ENCODE measurements at regions not wholly inside any gene's neighbourhood (a gene's known extent, or its start where the extent isn't known, plus 50 kb on each side); places are given as distances from the start of the nearest gene placed in this dataset.
"Not testable (repeated sequence)": the region's sequence is repeated elsewhere in the genome, so short reads cannot be mapped to it uniquely, and the experiment has no call there.

DNA sequence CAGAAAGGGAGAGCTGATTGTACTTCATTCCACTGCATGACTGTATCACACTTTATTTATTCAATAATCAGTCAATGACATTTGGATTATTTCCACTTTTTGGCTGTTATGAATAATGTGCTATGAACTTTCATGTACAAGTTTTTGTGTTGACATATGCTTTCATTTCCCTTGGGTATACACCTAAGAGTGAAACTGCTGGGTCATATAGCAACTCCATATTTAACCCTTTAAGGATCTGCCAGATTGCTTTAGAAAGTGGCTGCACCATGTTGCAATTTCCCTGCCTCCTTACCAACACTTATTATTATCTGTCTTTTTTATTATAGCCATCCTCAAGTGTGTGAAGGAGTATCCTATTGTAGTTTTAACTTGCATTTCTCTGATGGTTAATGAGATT, 108.8 kb upstream of the KCNK1 start:
- Mint-ChIP-seq H3K27me3 (ENCODE audit: unreplicated experiment) (no peaks in the 10 kb centered on the region), H3K4me3 (ENCODE audit: unreplicated experiment) (no peak overlapping the region), H3K36me3 (ENCODE audit: unreplicated experiment) (no peaks in the 10 kb centered on the region), H3K27ac (ENCODE audit: unreplicated experiment) (no peak overlapping the region), H3K4me1 (ENCODE audit: low read depth, unreplicated experiment) (peaks cover 3% of the 10 kb centered on the region), H3K9me3 (ENCODE audit: unreplicated experiment) (no peaks in the 10 kb centered on the region)
- no peak for DNase-seq
- TF ChIP-seq, protein P1, sequence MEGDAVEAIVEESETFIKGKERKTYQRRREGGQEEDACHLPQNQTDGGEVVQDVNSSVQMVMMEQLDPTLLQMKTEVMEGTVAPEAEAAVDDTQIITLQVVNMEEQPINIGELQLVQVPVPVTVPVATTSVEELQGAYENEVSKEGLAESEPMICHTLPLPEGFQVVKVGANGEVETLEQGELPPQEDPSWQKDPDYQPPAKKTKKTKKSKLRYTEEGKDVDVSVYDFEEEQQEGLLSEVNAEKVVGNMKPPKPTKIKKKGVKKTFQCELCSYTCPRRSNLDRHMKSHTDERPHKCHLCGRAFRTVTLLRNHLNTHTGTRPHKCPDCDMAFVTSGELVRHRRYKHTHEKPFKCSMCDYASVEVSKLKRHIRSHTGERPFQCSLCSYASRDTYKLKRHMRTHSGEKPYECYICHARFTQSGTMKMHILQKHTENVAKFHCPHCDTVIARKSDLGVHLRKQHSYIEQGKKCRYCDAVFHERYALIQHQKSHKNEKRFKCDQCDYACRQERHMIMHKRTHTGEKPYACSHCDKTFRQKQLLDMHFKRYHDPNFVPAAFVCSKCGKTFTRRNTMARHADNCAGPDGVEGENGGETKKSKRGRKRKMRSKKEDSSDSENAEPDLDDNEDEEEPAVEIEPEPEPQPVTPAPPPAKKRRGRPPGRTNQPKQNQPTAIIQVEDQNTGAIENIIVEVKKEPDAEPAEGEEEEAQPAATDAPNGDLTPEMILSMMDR (IDR thresholded peaks at IDR 0.05; ENCODE audit: partially characterized antibody, unreplicated experiment) = no peak

- not testable (repeated sequence) for H3K4me3 Mint-ChIP-seq (ENCODE audit: unreplicated experiment); H3K27me3 Mint-ChIP-seq (ENCODE audit: unreplicated experiment); H3K27ac Mint-ChIP-seq (ENCODE audit: unreplicated experiment); H3K36me3 Mint-ChIP-seq (ENCODE audit: unreplicated experiment); H3K9me3 Mint-ChIP-seq (ENCODE audit: unreplicated experiment); H3K4me1 Mint-ChIP-seq (ENCODE audit: low read depth, unreplicated experiment); DNase-seq
These were observed 108.0 kb upstream of the KCNK1 start for GRCh38 chr1:233505889-233506288.

GRCh38 chr1:233509526-233509925, 104.4 kb upstream of the KCNK1 start:
- Mint-ChIP-seq H3K27ac (ENCODE audit: unreplicated experiment) (no peak overlapping the region), H3K36me3 (ENCODE audit: unreplicated experiment) (no peaks in the 10 kb centered on the region), H3K27me3 (ENCODE audit: unreplicated experiment) (no peaks in the 10 kb centered on the region), H3K4me3 (ENCODE audit: unreplicated experiment) (no peak overlapping the region), H3K9me3 (ENCODE audit: unreplicated experiment) (peaks cover 1% of the 10 kb centered on the region), H3K4me1 (ENCODE audit: low read depth, unreplicated experiment) (no peaks in the 10 kb centered on the region)
- TF ChIP-seq, protein P1 (IDR thresholded peaks at IDR 0.05; ENCODE audit: partially characterized antibody, unreplicated experiment) = no peak
- DNase-seq = no peak

DNA sequence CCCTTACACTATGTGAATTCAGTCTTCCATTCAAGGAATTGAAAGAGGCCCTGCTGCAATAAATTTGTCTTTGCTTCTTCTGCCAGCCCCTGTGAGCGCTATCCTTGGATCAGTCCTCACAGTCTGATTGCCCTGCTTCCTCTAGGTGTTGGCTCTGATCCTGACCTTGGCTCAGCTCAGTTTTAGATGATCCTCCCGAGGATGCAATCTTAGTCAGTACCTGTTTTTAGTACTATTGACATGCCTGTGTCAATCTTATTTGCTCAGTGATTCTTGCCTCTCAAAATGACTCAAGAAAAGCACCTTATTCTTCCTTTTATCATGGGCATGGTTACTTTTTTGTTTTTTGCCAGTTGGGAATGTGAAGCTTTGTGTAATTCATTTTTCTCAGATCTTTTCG, 101.4 kb upstream of the KCNK1 start:
- Mint-ChIP-seq H3K9me3 (ENCODE audit: unreplicated experiment) (peaks cover 3% of the 10 kb centered on the region), H3K36me3 (ENCODE audit: unreplicated experiment) (no peaks in the 10 kb centered on the region), H3K4me3 (ENCODE audit: unreplicated experiment) (no peak overlapping the region), H3K4me1 (ENCODE audit: low read depth, unreplicated experiment) (no peaks in the 10 kb centered on the region), H3K27ac (ENCODE audit: unreplicated experiment) (no peak overlapping the region), H3K27me3 (ENCODE audit: unreplicated experiment) (no peaks in the 10 kb centered on the region)
- no peak for DNase-seq
- TF ChIP-seq, protein P1 (IDR thresholded peaks at IDR 0.05; ENCODE audit: partially characterized antibody, unreplicated experiment) = no peak

DNA sequence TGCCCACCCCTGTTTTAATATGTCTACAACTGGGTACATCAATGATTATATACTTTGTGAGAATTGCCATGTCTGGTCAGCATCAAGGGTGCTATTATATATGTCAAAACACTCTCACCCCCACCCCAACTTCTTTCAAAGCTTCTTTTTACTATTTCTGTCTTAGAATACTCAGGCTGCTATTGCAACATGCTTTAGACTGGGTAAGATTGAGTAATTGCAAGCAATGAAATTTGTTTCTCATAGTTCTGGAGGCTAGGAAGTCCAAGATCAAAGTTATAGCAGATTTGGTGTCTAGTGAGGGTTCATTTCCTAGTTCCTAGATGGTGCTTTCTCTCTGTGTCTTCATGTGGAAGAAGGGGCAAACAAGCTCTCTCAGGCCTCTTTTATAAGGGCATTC, 100.5 kb upstream of the KCNK1 start:
- Mint-ChIP-seq H3K36me3 (ENCODE audit: unreplicated experiment) (no peaks in the 10 kb centered on the region), H3K27ac (ENCODE audit: unreplicated experiment) (no peak overlapping the region), H3K27me3 (ENCODE audit: unreplicated experiment) (no peaks in the 10 kb centered on the region), H3K4me3 (ENCODE audit: unreplicated experiment) (no peak overlapping the region), H3K4me1 (ENCODE audit: low read depth, unreplicated experiment) (no peaks in the 10 kb centered on the region), H3K9me3 (ENCODE audit: unreplicated experiment) (peaks cover 3% of the 10 kb centered on the region)
- TF ChIP-seq, protein P1 (IDR thresholded peaks at IDR 0.05; ENCODE audit: partially characterized antibody, unreplicated experiment) = no peak
- DNase-seq = no peak

DNA sequence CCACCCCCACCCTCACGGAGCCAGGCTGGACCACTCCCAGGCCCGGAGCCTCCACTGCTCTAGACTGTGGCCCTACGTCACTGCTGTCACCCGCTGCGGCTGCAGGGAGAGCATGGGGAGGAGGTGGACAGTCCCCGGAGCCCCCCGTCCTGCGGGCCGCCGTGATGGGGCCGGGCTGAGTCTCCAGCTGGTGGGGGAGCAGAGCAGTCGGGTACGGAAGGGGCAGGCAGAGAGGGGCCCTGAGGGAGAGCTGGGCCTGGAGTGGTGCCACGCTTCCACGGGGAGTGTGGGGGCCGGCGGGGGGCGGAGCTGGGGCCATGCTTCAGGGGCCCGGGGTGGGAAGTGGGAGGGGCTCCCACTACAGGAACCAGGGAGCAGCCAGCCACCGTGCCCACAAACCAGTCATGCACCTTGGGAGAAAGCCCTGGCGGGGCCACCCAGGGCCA, 98.9 kb upstream of the KCNK1 start:
- Mint-ChIP-seq H3K27ac (ENCODE audit: unreplicated experiment) (no peak overlapping the region), H3K4me1 (ENCODE audit: low read depth, unreplicated experiment) (no peaks in the 10 kb centered on the region), H3K4me3 (ENCODE audit: unreplicated experiment) (no peak overlapping the region), H3K27me3 (ENCODE audit: unreplicated experiment) (no peaks in the 10 kb centered on the region), H3K36me3 (ENCODE audit: unreplicated experiment) (no peaks in the 10 kb centered on the region), H3K9me3 (ENCODE audit: unreplicated experiment) (peaks cover 3% of the 10 kb centered on the region)
- no peak for DNase-seq
- TF ChIP-seq, protein P1 (IDR thresholded peaks at IDR 0.05; ENCODE audit: partially characterized antibody, unreplicated experiment) = no peak

Data from glutamatergic neuron (in vitro differentiated cells).